ENCODE measurements at regions not wholly inside any gene's neighbourhood (a gene's known extent, or its start where the extent isn't known, plus 50 kb on each side); places are given as distances from the start of the nearest gene placed in this dataset.

DNA sequence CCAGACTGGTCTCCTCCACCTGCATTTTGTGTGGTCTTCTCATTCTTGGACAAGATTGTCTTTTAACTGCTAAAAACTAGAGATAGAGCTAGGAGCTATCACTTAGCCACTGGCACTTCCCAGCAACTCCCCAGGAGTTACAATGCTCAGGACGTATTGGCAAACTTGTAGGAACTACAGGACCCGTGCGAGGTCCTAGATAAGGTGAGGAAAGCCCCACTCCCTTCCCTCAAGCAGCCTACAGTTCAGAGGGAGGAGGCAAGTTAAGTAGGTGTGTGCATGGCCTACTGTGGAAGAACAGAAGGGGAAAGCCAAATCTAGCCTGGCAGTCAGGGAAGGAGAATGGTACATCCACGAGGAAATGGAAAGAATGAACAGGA, 504.7 kb upstream of the PROK2 start:
- no peaks in the 10 kb centered on the region for H3K79me2 ChIP-seq (ENCODE audit: insufficient read depth, low read length)
- H3K9me2 ChIP-seq (replicated peaks; ENCODE audit: insufficient read depth, low read length), result no peaks in the 10 kb centered on the region
- H2AFZ ChIP-seq (ENCODE audit: low read depth, low read length, severe bottlenecking), result peak overlapping the region; percentile 44
- no peaks in the 10 kb centered on the region for H3K27me3 ChIP-seq (ENCODE audit: low read length)
- no peaks in the 10 kb centered on the region for H4K20me1 ChIP-seq (ENCODE audit: low read depth, low read length)
- no peaks in the 10 kb centered on the region for H3F3A ChIP-seq (ENCODE audit: insufficient read depth)
- peak overlapping the region; percentile 55 for H3K4me2 ChIP-seq (ENCODE audit: low read depth, low read length, poor library complexity, severe bottlenecking)
- H3K9me3 ChIP-seq (ENCODE audit: insufficient read depth, low read length), result no peaks in the 10 kb centered on the region
- H3K4me3 ChIP-seq (ENCODE audit: insufficient read depth, low read length, poor library complexity, severe bottlenecking), result no peak overlapping the region
- TF ChIP-seq EZH2phosphoT487 (conservative IDR thresholded peaks at IDR 0.05; ENCODE audit: low read length) (no peak), CTCF (IDR thresholded peaks at IDR 0.05; ENCODE audit: insufficient read depth, low read length, poor library complexity, severe bottlenecking) (no peak)
- H3K27ac ChIP-seq (ENCODE audit: low read depth, low read length), result no peak overlapping the region
- no peak overlapping the region for H3K9ac ChIP-seq (ENCODE audit: low read length)
- H3K36me3 ChIP-seq (ENCODE audit: low read length), result no peaks in the 10 kb centered on the region

DNA sequence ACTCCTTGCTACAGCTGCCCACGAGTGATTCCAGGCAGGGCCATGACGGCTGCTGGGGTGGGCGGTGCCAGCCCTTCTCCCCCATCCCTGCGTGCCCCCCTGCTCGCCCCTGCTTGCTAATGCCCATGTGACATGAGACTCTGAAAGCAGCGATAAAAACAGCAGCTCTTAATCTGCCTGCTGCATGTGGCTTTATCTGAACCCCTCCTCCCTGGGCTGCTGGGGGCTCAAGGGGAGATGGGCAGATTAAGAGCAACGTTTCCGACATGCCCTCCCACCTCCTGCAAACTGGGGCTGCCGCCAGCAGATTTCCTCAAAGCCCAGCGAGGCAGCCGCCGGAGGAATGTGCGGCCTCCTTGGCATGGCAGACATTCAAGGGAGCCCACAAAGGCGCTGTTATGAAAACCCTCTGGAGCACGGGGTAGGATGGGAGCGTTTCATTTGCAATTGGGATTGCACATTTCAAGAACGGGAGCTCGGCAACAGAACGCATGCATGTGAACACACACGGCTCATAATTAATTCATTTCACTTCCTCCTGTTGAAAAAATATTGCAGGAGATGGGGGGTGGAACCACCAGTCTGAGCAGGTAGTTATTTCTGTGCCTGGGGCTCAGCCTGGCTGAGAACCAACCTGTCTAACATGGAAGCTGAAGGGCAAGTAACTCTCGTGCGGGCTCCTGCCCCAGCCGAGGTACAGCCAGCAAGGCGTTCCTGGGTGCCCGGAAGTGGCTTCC, 504.2 kb upstream of the PROK2 start:
- Histone ChIP-seq H3K4me3 (ENCODE audit: insufficient read depth, low read length, poor library complexity, severe bottlenecking) (peak overlapping the region; percentile 40), H3K79me2 (ENCODE audit: insufficient read depth, low read length) (no peaks in the 10 kb centered on the region), H3K4me2 (ENCODE audit: low read depth, low read length, poor library complexity, severe bottlenecking) (peak overlapping the region; percentile 55), H3K27me3 (ENCODE audit: low read length) (no peaks in the 10 kb centered on the region), H2AFZ (ENCODE audit: low read depth, low read length, severe bottlenecking) (peak overlapping the region; percentile 44), H3K36me3 (ENCODE audit: low read length) (no peaks in the 10 kb centered on the region), H3K9me3 (ENCODE audit: insufficient read depth, low read length) (no peaks in the 10 kb centered on the region), H3K9ac (ENCODE audit: low read length) (peak overlapping the region; percentile 14; the same call in 1 of the 2 replicates), H3K27ac (ENCODE audit: low read depth, low read length) (no peak overlapping the region), H3F3A (ENCODE audit: insufficient read depth) (no peaks in the 10 kb centered on the region), H3K9me2 (replicated peaks; ENCODE audit: insufficient read depth, low read length) (no peaks in the 10 kb centered on the region), H4K20me1 (ENCODE audit: low read depth, low read length) (no peaks in the 10 kb centered on the region)
- TF ChIP-seq EZH2phosphoT487 (conservative IDR thresholded peaks at IDR 0.05; ENCODE audit: low read length) (no peak), CTCF (IDR thresholded peaks at IDR 0.05; ENCODE audit: insufficient read depth, low read length, poor library complexity, severe bottlenecking) (no peak)

DNA sequence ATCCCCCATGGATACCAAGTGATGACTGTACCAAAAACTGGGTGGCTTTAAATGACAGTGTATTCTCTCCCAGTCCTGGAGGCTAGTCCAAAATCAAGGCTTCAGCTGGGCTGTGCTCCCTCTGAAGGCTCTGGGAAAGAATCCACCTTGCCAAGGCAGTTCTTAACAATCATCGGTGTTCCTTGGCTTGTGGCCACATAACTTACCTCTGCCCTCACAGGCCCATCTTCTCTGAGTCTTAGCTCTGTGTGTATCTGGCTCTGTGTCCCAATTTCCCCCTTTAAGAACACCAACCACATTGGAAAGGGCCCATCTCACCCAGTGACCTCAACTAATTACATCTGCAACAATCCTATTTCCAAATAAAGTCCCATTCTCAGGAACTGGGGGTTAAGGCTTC, 503.0 kb upstream of the PROK2 start:
- Histone ChIP-seq H3K9me3 (ENCODE audit: insufficient read depth, low read length) (peaks cover 3% of the 10 kb centered on the region; the same call in 1 of the 2 replicates), H3K4me2 (ENCODE audit: low read depth, low read length, poor library complexity, severe bottlenecking) (no peak overlapping the region), H3K79me2 (ENCODE audit: insufficient read depth, low read length) (no peaks in the 10 kb centered on the region), H3K9me2 (replicated peaks; ENCODE audit: insufficient read depth, low read length) (no peaks in the 10 kb centered on the region), H4K20me1 (ENCODE audit: low read depth, low read length) (no peaks in the 10 kb centered on the region), H3K9ac (ENCODE audit: low read length) (no peak overlapping the region), H3K4me3 (ENCODE audit: insufficient read depth, low read length, poor library complexity, severe bottlenecking) (no peak overlapping the region), H3K36me3 (ENCODE audit: low read length) (no peaks in the 10 kb centered on the region), H3F3A (ENCODE audit: insufficient read depth) (no peaks in the 10 kb centered on the region), H2AFZ (ENCODE audit: low read depth, low read length, severe bottlenecking) (no peak overlapping the region), H3K27ac (ENCODE audit: low read depth, low read length) (no peak overlapping the region), H3K27me3 (ENCODE audit: low read length) (no peaks in the 10 kb centered on the region)
- TF ChIP-seq EZH2phosphoT487 (conservative IDR thresholded peaks at IDR 0.05; ENCODE audit: low read length) (no peak), CTCF (IDR thresholded peaks at IDR 0.05; ENCODE audit: insufficient read depth, low read length, poor library complexity, severe bottlenecking) (no peak)

Measured in SU-DHL-6 (cell line).